GM18505 (cell line): ENCODE measurements at regions not wholly inside any gene's neighbourhood (a gene's known extent, or its start where the extent isn't known, plus 50 kb on each side); places are given as distances from the start of the nearest gene placed in this dataset.

ENCODE experiments used
- ATAC-seq: cut with Tn5 transposase; IDR thresholded peaks from one replicate; pipeline ENCODE4 v1.9.1; 2021; ENCODE audit not compliant: unreplicated experiment
- POLR2A ChIP-seq: IDR thresholded peaks from 4 replicates; pipeline ENCODE4 v1.6.1; 2011; ENCODE audit warnings: borderline replicate concordance; ENCODE audit not compliant: insufficient read depth, insufficient read length; ENCODE audit errors: extremely low read depth

DNA sequence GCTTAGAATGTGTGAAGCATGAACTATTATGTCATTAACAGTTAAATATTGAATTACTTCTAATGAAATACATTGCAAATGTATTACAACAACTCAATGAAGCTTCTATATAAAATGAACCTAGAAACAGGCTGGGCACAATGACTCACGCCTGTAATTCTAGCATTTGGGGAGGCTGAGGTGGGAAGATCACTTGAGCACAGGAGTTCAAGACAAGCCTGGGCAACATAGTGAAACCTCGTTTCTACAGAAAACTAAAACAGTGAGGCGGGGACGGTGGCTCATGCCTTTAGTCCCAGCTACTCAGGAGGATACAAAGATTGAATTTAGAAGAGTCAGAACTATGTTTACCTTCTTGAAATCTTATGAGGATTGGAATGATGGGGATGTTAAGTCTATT is 505.1 kb downstream of the SLITRK5 start:
- TF ChIP-seq POLR2A, result no peak
- no peak for ATAC-seq

- TF ChIP-seq POLR2A, result no peak
- no peak for ATAC-seq
These were observed 512.3 kb downstream of the SLITRK5 start for GRCh38 chr13:88183440-88183839.

DNA sequence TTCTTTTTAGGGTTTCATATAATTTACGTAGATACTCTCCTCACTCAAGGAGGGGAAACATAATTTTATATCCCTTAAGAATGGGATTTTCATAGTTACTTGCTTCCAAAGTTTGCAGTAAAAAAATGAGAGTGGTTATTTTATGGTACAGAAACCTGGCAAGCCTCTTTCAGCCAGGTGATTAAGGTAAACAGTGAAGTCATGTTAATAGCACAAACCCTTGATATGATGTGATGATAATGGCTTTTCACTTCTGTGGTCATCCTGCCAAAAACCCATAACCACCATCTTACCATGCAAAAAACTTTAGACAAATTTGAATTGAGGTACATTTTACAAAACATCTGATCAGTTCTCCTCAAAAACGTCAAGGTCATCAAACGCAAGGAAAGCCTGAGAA is 517.8 kb downstream of the SLITRK5 start:
- no peak for ATAC-seq
- no peak for TF ChIP-seq POLR2A

GRCh38 chr13:88189728-88190127 is 518.6 kb downstream of the SLITRK5 start:
- no peak for ATAC-seq
- TF ChIP-seq POLR2A, result no peak

GRCh38 chr13:88196106-88196505 is 524.9 kb downstream of the SLITRK5 start:
- ATAC-seq, result no peak

DNA sequence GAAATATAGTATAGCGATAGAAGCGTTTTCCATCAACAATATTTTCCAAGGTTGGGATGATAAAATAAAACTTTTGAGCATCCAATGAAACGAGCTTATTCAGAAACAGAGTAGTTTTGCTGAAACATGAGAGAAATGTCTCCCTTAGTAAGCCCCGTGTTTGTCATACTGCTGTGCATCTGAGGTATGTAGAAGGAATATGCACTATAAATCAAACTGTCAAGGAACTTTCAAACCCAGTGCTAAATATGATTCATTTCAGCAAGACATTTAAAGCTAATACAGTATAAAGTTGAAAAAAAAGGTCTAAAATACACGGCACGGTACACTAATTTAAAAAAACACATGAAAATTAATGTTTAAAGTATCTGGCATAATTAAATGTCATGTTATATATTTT is 546.2 kb downstream of the SLITRK5 start:
- ATAC-seq, result no peak
- TF ChIP-seq POLR2A, result no peak

More at GRCh38 chr13:88196106-88196505, 524.9 kb downstream of the SLITRK5 start:
- no peak for TF ChIP-seq POLR2A

DNA sequence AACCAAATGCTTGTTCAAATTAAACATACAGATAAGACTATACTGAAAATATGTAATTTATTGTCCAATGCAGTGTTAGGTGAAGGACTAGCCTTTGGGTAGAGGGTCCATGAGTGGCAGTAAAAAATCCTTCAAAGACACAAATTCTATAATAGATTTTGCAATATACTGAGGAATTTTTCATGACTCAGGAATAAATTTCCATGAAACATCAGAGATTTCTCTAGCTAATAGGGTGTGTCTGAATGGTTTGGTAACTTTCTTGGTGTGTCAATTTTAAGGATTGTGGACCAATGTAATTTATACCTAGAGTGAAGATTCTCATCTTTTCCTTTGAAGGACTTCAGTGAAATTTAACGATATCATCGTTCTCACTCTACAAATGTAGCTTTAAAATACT is 546.7 kb downstream of the SLITRK5 start:
- TF ChIP-seq POLR2A, result no peak
- ATAC-seq, result no peak

- no peak for TF ChIP-seq POLR2A
- ATAC-seq, result no peak
These were observed 552.8 kb downstream of the SLITRK5 start for GRCh38 chr13:88223958-88224357.

DNA sequence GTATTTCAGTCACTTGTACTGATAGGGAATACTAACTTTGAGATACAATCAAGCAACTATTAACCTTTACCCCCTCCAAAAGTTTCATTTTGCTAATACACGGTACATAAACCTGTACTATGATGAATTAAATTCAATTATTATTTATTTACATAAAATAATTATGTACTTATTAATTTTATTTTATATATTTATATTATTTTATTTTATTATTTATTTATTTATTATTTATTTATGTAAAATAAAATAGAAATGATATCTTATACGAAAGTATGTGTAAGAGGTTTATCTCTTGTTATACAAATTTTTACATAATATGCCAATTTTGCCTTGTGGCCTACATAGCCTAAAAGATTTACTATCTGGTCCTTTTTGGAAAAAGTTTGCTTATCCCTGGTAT is 564.3 kb downstream of the SLITRK5 start:
- TF ChIP-seq POLR2A, result no peak
- ATAC-seq, result no peak

GRCh38 chr13:88246239-88246638 is 575.1 kb downstream of the SLITRK5 start:
- no peak for TF ChIP-seq POLR2A

DNA sequence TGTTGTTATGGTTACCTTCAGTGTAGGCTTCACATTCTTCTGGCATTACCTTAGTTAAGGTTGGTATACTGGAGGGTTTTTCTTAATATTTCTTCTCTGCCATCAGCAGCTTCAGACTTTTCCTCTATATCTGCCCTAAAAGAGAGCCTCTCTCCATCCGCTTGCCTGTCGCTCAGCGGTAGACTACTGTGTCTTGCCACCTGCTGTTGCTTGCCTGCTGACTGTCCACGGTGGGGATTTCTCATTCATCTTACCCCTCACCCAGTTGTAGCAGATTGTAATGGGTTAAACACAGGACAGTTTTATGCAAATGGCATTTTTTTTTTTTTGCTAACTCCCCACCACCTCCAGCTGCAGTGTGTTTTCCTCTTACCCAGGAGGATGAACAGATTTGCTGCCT is 577.2 kb downstream of the SLITRK5 start:
- ATAC-seq, result no peak
- TF ChIP-seq POLR2A, result no peak

More at GRCh38 chr13:88246239-88246638, 575.1 kb downstream of the SLITRK5 start:
- no peak for ATAC-seq

DNA sequence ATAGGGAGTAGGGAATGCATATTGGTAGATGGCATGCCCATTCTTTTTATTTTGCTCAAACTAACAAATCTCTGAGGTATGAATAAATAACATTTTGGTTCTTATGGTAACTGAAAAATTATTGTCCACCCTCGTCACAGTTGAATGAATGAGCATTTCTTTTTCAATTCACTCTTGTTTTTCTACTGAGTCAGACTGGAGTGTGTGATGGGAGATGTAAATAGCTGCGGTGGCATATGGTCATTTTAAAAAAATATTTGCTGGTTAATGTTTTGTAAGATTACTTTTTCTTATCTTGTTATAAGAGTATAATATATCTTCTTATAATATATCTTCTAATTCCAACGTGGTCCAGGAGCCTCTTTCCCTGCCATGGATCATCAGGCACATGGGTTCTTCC is 586.5 kb downstream of the SLITRK5 start:
- TF ChIP-seq POLR2A, result no peak
- no peak for ATAC-seq

- ATAC-seq, result no peak
These were observed 592.6 kb downstream of the SLITRK5 start for GRCh38 chr13:88263808-88264207.

DNA sequence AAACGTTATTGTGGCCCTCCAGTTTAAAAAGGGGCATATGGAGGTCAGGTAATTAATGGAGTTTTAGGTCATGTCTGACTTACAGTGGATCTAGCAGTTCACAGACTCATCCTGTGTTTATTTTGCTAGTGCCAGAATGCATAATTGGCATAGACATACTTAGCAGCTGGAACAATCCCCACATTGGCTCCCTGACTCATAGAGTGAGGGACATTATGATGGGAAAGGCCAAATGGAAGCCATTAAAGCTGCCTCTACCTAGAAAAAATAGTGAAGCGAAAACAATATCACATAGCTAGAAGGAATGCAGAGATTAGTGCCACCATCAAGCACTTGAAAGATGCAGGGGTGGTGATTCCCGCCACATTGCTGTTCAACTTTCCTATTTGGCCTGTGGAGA is 610.7 kb downstream of the SLITRK5 start:
- no peak for ATAC-seq
- TF ChIP-seq POLR2A, result no peak

More at GRCh38 chr13:88263808-88264207, 592.6 kb downstream of the SLITRK5 start:
- no peak for TF ChIP-seq POLR2A

GRCh38 chr13:88285329-88285728 is 614.2 kb downstream of the SLITRK5 start:
- TF ChIP-seq POLR2A, result no peak
- ATAC-seq, result no peak
